Panc1 (cell line): ENCODE measurements at regions not wholly inside any gene's neighbourhood (a gene's known extent, or its start where the extent isn't known, plus 50 kb on each side); places are given as distances from the start of the nearest gene placed in this dataset.

Experiments
- ATAC-seq: fragments of 200-7000 bp; cut with Tn5 transposase; 2 replicates; pipeline ENCODE4 v1.9.1; 2020; ENCODE audit warnings: mild to moderate bottlenecking, moderate library complexity
- BruUV-seq: library from RNA; stranded (reverse); fragments of 400-500 nt; replicated peaks from 2 replicates; lab custom pipeline; 2021; lab: Mats Ljungman, UMichigan
- CTCF ChIA-PET: fragments of 300-600 bp; sonication (Branson Sonifier 250); formaldehyde crosslinking; loops from one replicate; lab custom pipeline; 2022; ENCODE audit warnings: antibody characterized with exemption; lab: Charles Lee
- POLR2A ChIA-PET: fragments of 300-600 bp; sonication (Branson Sonifier 250); formaldehyde crosslinking; loops from one replicate; lab custom pipeline; 2022; ENCODE audit warnings: antibody characterized with exemption; lab: Charles Lee
- DNase-seq: peaks from one replicate; pipeline ENCODE4 v3.0.0-alpha.2; 2010; ENCODE audit warnings: low read depth, low spot score
- H3K27ac ChIP-seq: 2 replicates; pipeline ENCODE4 v1.5.1; 2011; ENCODE audit warnings: mild to moderate bottlenecking, low read length, inconsistent platforms
- H3K27me3 ChIP-seq: fragments of 200-500 bp; sonication (Bioruptor generic); 2 replicates; pipeline ENCODE4 v1.6.0; 2014; ENCODE audit warnings: low read length, inconsistent platforms; ENCODE audit not compliant: control insufficient read depth, insufficient read depth
- H3K36me3 ChIP-seq: fragments of 200-500 bp; sonication (Bioruptor generic); 2 replicates; pipeline ENCODE4 v1.5.1; 2014; ENCODE audit warnings: inconsistent platforms, mild to moderate bottlenecking, low read length, moderate library complexity; ENCODE audit not compliant: control insufficient read depth, insufficient read depth
- H3K4me1 ChIP-seq: 2 replicates; pipeline ENCODE4 v1.5.1; 2011; ENCODE audit warnings: inconsistent platforms, mild to moderate bottlenecking, low read length, moderate library complexity; ENCODE audit not compliant: control insufficient read depth, insufficient read depth
- H3K4me3 ChIP-seq, 2 experiments: 2 replicates each; pipeline ENCODE4 v1.5.1; 2011 to 2012; ENCODE audit warnings: low read depth in 2 of 2, low read length in 2 of 2, mild to moderate bottlenecking in 2 of 2, inconsistent platforms in 1 of 2, moderate library complexity in 1 of 2
- H3K9me3 ChIP-seq: fragments of 200-500 bp; sonication (Bioruptor generic); 2 replicates; pipeline ENCODE4 v1.5.1; 2014; ENCODE audit warnings: low read depth, mild to moderate bottlenecking, inconsistent platforms, low read length, moderate library complexity; ENCODE audit not compliant: control insufficient read depth, insufficient read depth
- CTCF ChIP-seq: fragments of 450-650 bp; IDR thresholded peaks from 2 replicates; pipeline ENCODE4 v1.5.1; 2017; ENCODE audit warnings: mild to moderate bottlenecking
- POLR2AphosphoS5 ChIP-seq: IDR thresholded peaks from 2 replicates; pipeline ENCODE4 v1.6.1; 2012; ENCODE audit warnings: mild to moderate bottlenecking, low read depth, low read length, moderate library complexity
- REST ChIP-seq, 2 experiments: IDR thresholded peaks; 2 replicates each; pipeline ENCODE4 v1.6.1; 2011 to 2012; ENCODE audit warnings: low read depth in 2 of 2, control low read depth in 1 of 2, low read length in 1 of 2, mild to moderate bottlenecking in 1 of 2, moderate library complexity in 1 of 2; ENCODE audit not compliant: insufficient read depth in 1 of 2
- SIN3A ChIP-seq: IDR thresholded peaks from 2 replicates; pipeline ENCODE4 v1.6.1; 2012; ENCODE audit warnings: low read depth, mild to moderate bottlenecking, low read length, moderate library complexity, borderline replicate concordance; ENCODE audit not compliant: insufficient read depth
- TCF7L2 ChIP-seq: IDR thresholded peaks from 2 replicates; pipeline ENCODE4 v1.6.1; 2011; ENCODE audit warnings: mild to moderate bottlenecking, low read depth, low read length, inconsistent platforms
- in situ Hi-C: cut with HindIII; loops from 2 replicates; pipeline ENCODE4 v1.10.0; 2016; ENCODE audit warnings: low sequenced_read_pairs, low pct_unique_long_range_greater_than_20kb
- intact Hi-C: fragments of 100-400 bp; cut with micrococcal nuclease; formaldehyde crosslinking; loops from one replicate; pipeline ENCODE4 v1.10.0; 2022; ENCODE audit not compliant: unreplicated experiment

DNA sequence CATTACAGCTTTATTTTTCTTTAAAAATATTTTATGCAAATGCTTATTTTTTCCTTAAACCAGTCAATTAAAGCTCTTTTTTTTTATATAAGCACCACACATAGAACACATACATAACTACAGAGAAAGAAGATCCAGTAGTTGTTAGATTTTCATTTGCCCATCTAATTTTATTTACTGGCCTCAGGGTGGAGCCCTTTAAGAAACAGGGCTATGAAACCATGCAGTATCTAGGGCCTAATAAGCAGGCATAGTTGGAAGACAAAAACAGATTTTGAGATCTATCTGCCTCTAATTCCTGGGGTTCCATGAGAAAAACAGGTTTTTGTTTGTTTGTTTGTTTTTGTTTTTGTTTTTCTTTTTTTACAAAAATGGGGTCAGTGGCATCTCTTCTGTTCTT lies 120.6 kb downstream of the BCHE start:
- no peaks in the 10 kb centered on the region for H3K4me1 ChIP-seq
- in situ Hi-C loops, result no loop called here
- no TSS peak for BruUV-seq
- DNase-seq (no peak), ATAC-seq (no peak)
- no peak overlapping the region for H3K4me3 ChIP-seq
- TF ChIP-seq CTCF, result no peak
- no peak for TF ChIP-seq SIN3A
- TF ChIP-seq REST (IDR thresholded peaks at IDR 0.05; ENCODE audit: insufficient read depth in 1 of 2, low read depth in 2 of 2, low read length in 1 of 2), result no peak
- no peak for TF ChIP-seq POLR2AphosphoS5
- no peak for TF ChIP-seq TCF7L2
- peaks cover 3% of the 10 kb centered on the region; the same call in 1 of the 2 replicates for H3K9me3 ChIP-seq
- H3K27ac ChIP-seq, result no peak overlapping the region
- intact Hi-C loops, result no loop called here
- H3K27me3 ChIP-seq, result no peaks in the 10 kb centered on the region
- no peaks in the 10 kb centered on the region for H3K36me3 ChIP-seq
- POLR2A ChIA-PET, result interaction anchor here (0.7 kb wide), 1 partner anchor 1073 kb away, joined by 13 read pairs; no protein-coding TSS in a partner anchor
- CTCF ChIA-PET, result no interaction called here

DNA sequence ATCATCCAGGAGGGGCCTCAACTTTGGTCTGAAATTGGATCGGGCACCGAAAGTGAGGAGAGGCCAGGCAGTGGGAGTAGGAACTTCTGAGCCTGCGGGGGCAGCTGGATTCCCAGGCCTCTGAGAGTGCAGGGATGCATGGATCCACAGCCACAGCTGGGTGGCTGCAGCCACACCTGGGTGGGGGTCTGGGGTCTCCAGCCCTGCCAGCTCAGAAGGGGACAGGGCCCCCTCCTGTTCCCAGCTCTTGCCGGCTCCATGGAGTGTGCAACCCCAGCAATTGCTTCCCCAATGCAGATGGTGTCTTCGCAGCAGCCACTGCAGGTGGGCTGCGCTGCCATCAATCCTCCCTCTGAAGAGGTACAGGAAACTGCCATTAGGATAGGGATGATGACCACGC lies 123.7 kb downstream of the BCHE start:
- in situ Hi-C loops (no loop called here), intact Hi-C loops (no loop called here)
- H3K27me3 ChIP-seq, result no peaks in the 10 kb centered on the region
- TF ChIP-seq SIN3A (no peak), REST (IDR thresholded peaks at IDR 0.05; ENCODE audit: insufficient read depth in 1 of 2, low read depth in 2 of 2, low read length in 1 of 2) (no peak), POLR2AphosphoS5 (no peak), CTCF (no peak), TCF7L2 (no peak)
- DNase-seq (no peak), ATAC-seq (no peak)
- H3K27ac ChIP-seq, result no peak overlapping the region
- CTCF ChIA-PET, result no interaction called here
- BruUV-seq, result no TSS peak
- POLR2A ChIA-PET, result no interaction called here
- H3K36me3 ChIP-seq, result no peaks in the 10 kb centered on the region
- no peaks in the 10 kb centered on the region; the same call in 1 of the 2 replicates for H3K9me3 ChIP-seq
- H3K4me1 ChIP-seq, result no peaks in the 10 kb centered on the region
- no peak overlapping the region for H3K4me3 ChIP-seq
